IMR-90 (cell line): ENCODE measurements at regions not wholly inside any gene's neighbourhood (a gene's known extent, or its start where the extent isn't known, plus 50 kb on each side); places are given as distances from the start of the nearest gene placed in this dataset.

Experiments
- ATAC-seq: fragments of 200-7000 bp; cut with Tn5 transposase; 2 replicates; pipeline ENCODE4 v1.9.1; 2020; ENCODE audit warnings: low read depth, mild to moderate bottlenecking, moderate library complexity
- BruUV-seq: library from RNA; stranded (reverse); fragments of 400-500 nt; replicated peaks from 2 replicates; lab custom pipeline; 2021; lab: Mats Ljungman, UMichigan
- CTCF ChIA-PET: fragments of 300-600 bp; formaldehyde crosslinking; extraction: SDS; loops from one replicate; lab custom pipeline; 2021; ENCODE audit warnings: antibody characterized with exemption; lab: Yijun Ruan, JAX
- POLR2A ChIA-PET: fragments of 300-600 bp; sonication (Branson Sonifier 250); formaldehyde crosslinking; loops from one replicate; lab custom pipeline; 2022; ENCODE audit warnings: antibody characterized with exemption; ENCODE audit not compliant: unreplicated experiment; lab: Charles Lee
- DNase-seq: peaks from one replicate; pipeline ENCODE4 v3.0.0; 2013
- H2AFZ ChIP-seq: replicated peaks from 2 replicates; pipeline ENCODE3; 2013; ENCODE audit warnings: low read length, mild to moderate bottlenecking; ENCODE audit not compliant: poor library complexity
- H2AK5ac ChIP-seq: 2 replicates; pipeline ENCODE4 v1.6.1; 2013; ENCODE audit warnings: low read depth, low read length, inconsistent platforms
- H2AK9ac ChIP-seq: replicated peaks from 2 replicates; pipeline ENCODE3; 2013; ENCODE audit warnings: mild to moderate bottlenecking, low read depth, low read length, moderate library complexity; ENCODE audit not compliant: poor library complexity
- H2BK120ac ChIP-seq: 2 replicates; pipeline ENCODE4 v1.6.1; 2013; ENCODE audit warnings: low read depth, low read length, inconsistent platforms
- H2BK15ac ChIP-seq: 3 replicates; pipeline ENCODE4 v1.6.1; 2013; ENCODE audit warnings: low read depth, low read length, inconsistent platforms
- H2BK20ac ChIP-seq: 2 replicates; pipeline ENCODE4 v1.6.1; 2013; ENCODE audit warnings: low read depth, mild to moderate bottlenecking, inconsistent platforms, low read length, moderate library complexity
- H2BK5ac ChIP-seq: 2 replicates; pipeline ENCODE4 v1.6.1; 2013; ENCODE audit warnings: mild to moderate bottlenecking, low read depth, low read length, inconsistent platforms; ENCODE audit not compliant: poor library complexity, severe bottlenecking
- H3K14ac ChIP-seq: replicated peaks from 2 replicates; pipeline ENCODE4 v1.6.1; 2013; ENCODE audit warnings: low read depth, low read length, inconsistent platforms
- H3K18ac ChIP-seq: 2 replicates; pipeline ENCODE4 v1.6.1; 2013; ENCODE audit warnings: low read depth, low read length, control low read depth
- H3K23ac ChIP-seq: 2 replicates; pipeline ENCODE4 v1.6.1; 2013; ENCODE audit warnings: low read depth, low read length, inconsistent platforms
- H3K27ac ChIP-seq: 2 replicates; pipeline ENCODE4 v1.5.1; 2013; ENCODE audit warnings: mild to moderate bottlenecking, control low read depth, low read length; ENCODE audit not compliant: insufficient read depth
- H3K27me3 ChIP-seq: 2 replicates; pipeline ENCODE4 v1.6.1; 2013; ENCODE audit warnings: low read length; ENCODE audit not compliant: control insufficient read depth, insufficient read depth
- H3K36me3 ChIP-seq: 2 replicates; pipeline ENCODE4 v1.6.1; 2013; ENCODE audit warnings: low read length, mixed read lengths; ENCODE audit not compliant: control insufficient read depth, insufficient read depth
- H3K4ac ChIP-seq: 2 replicates; pipeline ENCODE4 v1.6.1; 2013; ENCODE audit warnings: low read depth, low read length, inconsistent platforms
- H3K4me1 ChIP-seq: 2 replicates; pipeline ENCODE4 v1.6.1; 2013; ENCODE audit warnings: low read length, mixed read lengths; ENCODE audit not compliant: control insufficient read depth, insufficient read depth
- H3K4me2 ChIP-seq: 2 replicates; pipeline ENCODE4 v1.6.1; 2013; ENCODE audit warnings: low read depth, mild to moderate bottlenecking, control low read depth, low read length, moderate library complexity
- H3K4me3 ChIP-seq: 2 replicates; pipeline ENCODE4 v1.5.1; 2013; ENCODE audit warnings: low read depth, mild to moderate bottlenecking, control low read depth, low read length, moderate library complexity; ENCODE audit not compliant: insufficient read depth
- H3K56ac ChIP-seq: 2 replicates; pipeline ENCODE4 v1.6.1; 2013; ENCODE audit warnings: low read length, inconsistent platforms; ENCODE audit not compliant: insufficient read depth; ENCODE audit errors: extremely low read depth
- H3K79me1 ChIP-seq, 2 experiments: 2 replicates each; pipeline ENCODE4 v1.6.1; 2013; ENCODE audit warnings: low read length in 2 of 2, inconsistent platforms in 1 of 2, low read depth in 1 of 2
- H3K9ac ChIP-seq: 2 replicates; pipeline ENCODE4 v1.6.1; 2013; ENCODE audit warnings: low read depth, low read length, control low read depth
- H3K9me1 ChIP-seq: 2 replicates; pipeline ENCODE4 v1.6.1; 2013; ENCODE audit warnings: low read length, inconsistent platforms; ENCODE audit not compliant: insufficient read depth
- H3K9me3 ChIP-seq: 2 replicates; pipeline ENCODE4 v1.6.1; 2013; ENCODE audit warnings: low read length; ENCODE audit not compliant: control insufficient read depth, insufficient read depth
- H4K20me1 ChIP-seq: 2 replicates; pipeline ENCODE4 v1.6.1; 2013; ENCODE audit warnings: low read length, inconsistent platforms; ENCODE audit not compliant: insufficient read depth
- H4K5ac ChIP-seq: 2 replicates; pipeline ENCODE4 v1.6.1; 2013; ENCODE audit warnings: mild to moderate bottlenecking, low read depth, low read length, control low read depth
- H4K8ac ChIP-seq, 2 experiments: 2 replicates each; pipeline ENCODE4 v1.6.1; 2013; ENCODE audit warnings: low read depth in 2 of 2, low read length in 2 of 2, control low read depth in 1 of 2, inconsistent platforms in 1 of 2
- H4K91ac ChIP-seq: 2 replicates; pipeline ENCODE4 v1.6.1; 2013; ENCODE audit warnings: low read depth, low read length, inconsistent platforms; ENCODE audit not compliant: insufficient read depth
- CEBPB ChIP-seq: IDR thresholded peaks from 2 replicates; pipeline ENCODE4 v1.6.1; 2012; ENCODE audit warnings: low read depth, low read length, improper control_type of control experiment
- CHD1 ChIP-seq: IDR thresholded peaks from 2 replicates; pipeline ENCODE4 v1.6.1; 2012; ENCODE audit warnings: low read depth, low read length, improper control_type of control experiment
- MAFK ChIP-seq: IDR thresholded peaks from 2 replicates; pipeline ENCODE4 v1.6.1; 2012; ENCODE audit warnings: low read depth, low read length, improper control_type of control experiment
- MAZ ChIP-seq: IDR thresholded peaks from 2 replicates; pipeline ENCODE4 v1.6.1; 2012; ENCODE audit warnings: low read depth, mild to moderate bottlenecking, low read length, improper control_type of control experiment, moderate library complexity, borderline replicate concordance
- MXI1 ChIP-seq: IDR thresholded peaks from 2 replicates; pipeline ENCODE4 v1.6.1; 2012; ENCODE audit warnings: low read depth, mild to moderate bottlenecking, low read length, moderate library complexity, borderline replicate concordance
- NFE2L2 ChIP-seq: fragments of 150-350 bp; IDR thresholded peaks from 2 replicates; pipeline ENCODE4 v1.6.1; 2016; ENCODE audit warnings: low read depth, mild to moderate bottlenecking, low read length
- POLR2A ChIP-seq: IDR thresholded peaks from 2 replicates; pipeline ENCODE4 v1.6.1; 2012; ENCODE audit warnings: mild to moderate bottlenecking, low read depth, low read length
- RAD21 ChIP-seq: IDR thresholded peaks from 2 replicates; pipeline ENCODE4 v1.6.1; 2012; ENCODE audit warnings: low read length, improper control_type of control experiment
- RCOR1 ChIP-seq: IDR thresholded peaks from 2 replicates; pipeline ENCODE4 v1.6.1; 2012; ENCODE audit warnings: mild to moderate bottlenecking, low read length, improper control_type of control experiment; ENCODE audit not compliant: insufficient replicate concordance
- RFX5 ChIP-seq: IDR thresholded peaks from 2 replicates; pipeline ENCODE4 v1.8.0; 2012; ENCODE audit warnings: low read depth, mild to moderate bottlenecking, low read length, moderate library complexity
- SMC3 ChIP-seq: fragments of 150-350 bp; IDR thresholded peaks from 2 replicates; pipeline ENCODE4 v1.6.1; 2016; ENCODE audit warnings: low read depth, mild to moderate bottlenecking, antibody characterized with exemption, low read length, moderate library complexity
- WGBS, 2 experiments: methylation state at CpG; one replicate each; pipeline versions ENCODE4 v1.1.5 to v1.1.7; 2013; ENCODE audit warnings: missing lambda C conversion rate in 2 of 2; ENCODE audit not compliant: insufficient read length in 1 of 2; ENCODE audit errors: extremely low coverage in 2 of 2; 5-methylcytosine and 5-hydroxymethylcytosine counted together
- dilution Hi-C: fragments of 300-500 bp; cut with HindIII; formaldehyde crosslinking; loops from one replicate; pipeline ENCODE4 v1.14.3; 2018; ENCODE audit warnings: low sequenced_read_pairs; ENCODE audit not compliant: unreplicated experiment
- in situ Hi-C: fragments of 300-500 bp; cut with MboI; formaldehyde crosslinking; loops from 3 replicates; pipeline ENCODE4 v1.14.3; 2019; ENCODE audit warnings: low sequenced_read_pairs, inconsistent platforms, mixed read lengths
- intact Hi-C: fragments of 100-400 bp; cut with micrococcal nuclease; formaldehyde crosslinking; loops from 2 replicates; pipeline ENCODE4 v1.10.0; 2022
- TF ChIP-seq, protein P1 (sequence below): conservative IDR thresholded peaks from 2 replicates; pipeline ENCODE4 v1.5.1; 2012; ENCODE audit warnings: mild to moderate bottlenecking, low read depth, low read length, improper control_type of control experiment
- TF ChIP-seq, protein P2 (sequence below): fragments of 150-350 bp; IDR thresholded peaks from 2 replicates; pipeline ENCODE4 v1.6.1; 2017; ENCODE audit warnings: mild to moderate bottlenecking, antibody characterized with exemption, low read length, low read depth

- no peaks in the 10 kb centered on the region for H3K9me1 ChIP-seq
- no peaks in the 10 kb centered on the region for H3K79me1 ChIP-seq
- H2AK9ac ChIP-seq = no peak overlapping the region
- no peak overlapping the region for H4K8ac ChIP-seq
- ATAC-seq (no peak), DNase-seq (no peak)
- H2AK5ac ChIP-seq = no peak overlapping the region
- no peaks in the 10 kb centered on the region for H3K36me3 ChIP-seq
- no peak overlapping the region for H2BK120ac ChIP-seq
- WGBS, 2 experiments = no CpG with 5 or more reads among the region's 4 CpGs
- ChIA-PET POLR2A (no interaction called here), CTCF (no interaction called here)
- H2BK5ac ChIP-seq = no peak overlapping the region
- dilution Hi-C loops = no loop called here
- no peak for TF ChIP-seq SMC3
- TF ChIP-seq, protein P1, sequence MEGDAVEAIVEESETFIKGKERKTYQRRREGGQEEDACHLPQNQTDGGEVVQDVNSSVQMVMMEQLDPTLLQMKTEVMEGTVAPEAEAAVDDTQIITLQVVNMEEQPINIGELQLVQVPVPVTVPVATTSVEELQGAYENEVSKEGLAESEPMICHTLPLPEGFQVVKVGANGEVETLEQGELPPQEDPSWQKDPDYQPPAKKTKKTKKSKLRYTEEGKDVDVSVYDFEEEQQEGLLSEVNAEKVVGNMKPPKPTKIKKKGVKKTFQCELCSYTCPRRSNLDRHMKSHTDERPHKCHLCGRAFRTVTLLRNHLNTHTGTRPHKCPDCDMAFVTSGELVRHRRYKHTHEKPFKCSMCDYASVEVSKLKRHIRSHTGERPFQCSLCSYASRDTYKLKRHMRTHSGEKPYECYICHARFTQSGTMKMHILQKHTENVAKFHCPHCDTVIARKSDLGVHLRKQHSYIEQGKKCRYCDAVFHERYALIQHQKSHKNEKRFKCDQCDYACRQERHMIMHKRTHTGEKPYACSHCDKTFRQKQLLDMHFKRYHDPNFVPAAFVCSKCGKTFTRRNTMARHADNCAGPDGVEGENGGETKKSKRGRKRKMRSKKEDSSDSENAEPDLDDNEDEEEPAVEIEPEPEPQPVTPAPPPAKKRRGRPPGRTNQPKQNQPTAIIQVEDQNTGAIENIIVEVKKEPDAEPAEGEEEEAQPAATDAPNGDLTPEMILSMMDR = no peak
- no peak for TF ChIP-seq MXI1
- no peak for TF ChIP-seq POLR2A
- TF ChIP-seq RFX5 = no peak
- no peak for TF ChIP-seq CEBPB
- TF ChIP-seq, protein P2, sequence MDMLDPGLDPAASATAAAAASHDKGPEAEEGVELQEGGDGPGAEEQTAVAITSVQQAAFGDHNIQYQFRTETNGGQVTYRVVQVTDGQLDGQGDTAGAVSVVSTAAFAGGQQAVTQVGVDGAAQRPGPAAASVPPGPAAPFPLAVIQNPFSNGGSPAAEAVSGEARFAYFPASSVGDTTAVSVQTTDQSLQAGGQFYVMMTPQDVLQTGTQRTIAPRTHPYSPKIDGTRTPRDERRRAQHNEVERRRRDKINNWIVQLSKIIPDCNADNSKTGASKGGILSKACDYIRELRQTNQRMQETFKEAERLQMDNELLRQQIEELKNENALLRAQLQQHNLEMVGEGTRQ = no peak
- no peak for TF ChIP-seq MAFK
- TF ChIP-seq NFE2L2 = no peak
- no peak for TF ChIP-seq RCOR1
- no peak for TF ChIP-seq MAZ
- no peak for TF ChIP-seq RAD21
- no peak for TF ChIP-seq CHD1
- intact Hi-C loops = no loop called here
- H3K9me3 ChIP-seq = peaks cover 27% of the 10 kb centered on the region
- no peak overlapping the region for H2BK20ac ChIP-seq
- H3K4me1 ChIP-seq = no peaks in the 10 kb centered on the region
- no TSS peak for BruUV-seq
- no peak overlapping the region for H3K9ac ChIP-seq
- H3K27me3 ChIP-seq = no peaks in the 10 kb centered on the region
- no peak overlapping the region for H3K4me3 ChIP-seq
- H4K91ac ChIP-seq = no peak overlapping the region
- no peak overlapping the region for H2AFZ ChIP-seq
- H3K4ac ChIP-seq = no peak overlapping the region
- no peak overlapping the region for H2BK15ac ChIP-seq
- no peak overlapping the region for H3K18ac ChIP-seq
- no peak overlapping the region for H3K56ac ChIP-seq
- no peaks in the 10 kb centered on the region for H4K20me1 ChIP-seq
- H3K23ac ChIP-seq = no peak overlapping the region
- no peak overlapping the region for H3K27ac ChIP-seq
- H4K5ac ChIP-seq = no peak overlapping the region
- no peak overlapping the region for H3K4me2 ChIP-seq
- in situ Hi-C loops = no loop called here
- H3K14ac ChIP-seq = no peak overlapping the region
These were observed 187.6 kb upstream of the FAM78B start for GRCh38 chr1:166354406-166354805.
